ENCODE measurements at regions not wholly inside any gene's neighbourhood (a gene's known extent, or its start where the extent isn't known, plus 50 kb on each side); places are given as distances from the start of the nearest gene placed in this dataset.
"Not testable (repeated sequence)": the region's sequence is repeated elsewhere in the genome, so short reads cannot be mapped to it uniquely, and the experiment has no call there.

GRCh38 chr6:147651-148050 is 144.6 kb upstream of the DUSP22 start:
- H3K4me3 Mint-ChIP-seq (ENCODE audit: low read depth); H3K27me3 Mint-ChIP-seq (ENCODE audit: low read depth); H3K27ac Mint-ChIP-seq; H3K9me3 Mint-ChIP-seq; intact Hi-C loops (cut with micrococcal nuclease); DNase-seq (ENCODE audit: low spot score); H3K36me3 Mint-ChIP-seq (ENCODE audit: low read depth): not testable (repeated sequence)
- peaks cover 24% of the 10 kb centered on the region for H3K4me1 Mint-ChIP-seq (ENCODE audit: low read depth)

GRCh38 chr6:148051-148984 is 144.0 kb upstream of the DUSP22 start:
- H3K9me3 Mint-ChIP-seq; intact Hi-C loops (cut with micrococcal nuclease); H3K4me3 Mint-ChIP-seq (ENCODE audit: low read depth); H3K36me3 Mint-ChIP-seq (ENCODE audit: low read depth); H3K27ac Mint-ChIP-seq; H3K27me3 Mint-ChIP-seq (ENCODE audit: low read depth): not testable (repeated sequence)
- peak; percentile 84 for DNase-seq (ENCODE audit: low spot score)
- peaks cover 30% of the 10 kb centered on the region for H3K4me1 Mint-ChIP-seq (ENCODE audit: low read depth)

- H3K36me3 Mint-ChIP-seq (ENCODE audit: low read depth); H3K27ac Mint-ChIP-seq; intact Hi-C loops (cut with micrococcal nuclease); DNase-seq (ENCODE audit: low spot score); H3K4me3 Mint-ChIP-seq (ENCODE audit: low read depth); H3K9me3 Mint-ChIP-seq; H3K27me3 Mint-ChIP-seq (ENCODE audit: low read depth): not testable (repeated sequence)
- H3K4me1 Mint-ChIP-seq (ENCODE audit: low read depth): peaks cover 44% of the 10 kb centered on the region
These were observed 142.1 kb upstream of the DUSP22 start for GRCh38 chr6:150147-150546.

- DNase-seq (ENCODE audit: low spot score); intact Hi-C loops (cut with micrococcal nuclease); H3K27ac Mint-ChIP-seq; H3K27me3 Mint-ChIP-seq (ENCODE audit: low read depth); H3K36me3 Mint-ChIP-seq (ENCODE audit: low read depth); H3K4me3 Mint-ChIP-seq (ENCODE audit: low read depth); H3K9me3 Mint-ChIP-seq: not testable (repeated sequence)
- peaks cover 62% of the 10 kb centered on the region for H3K4me1 Mint-ChIP-seq (ENCODE audit: low read depth)
These were observed 139.9 kb upstream of the DUSP22 start for GRCh38 chr6:152436-152835.

- H3K9me3 Mint-ChIP-seq; H3K27ac Mint-ChIP-seq; H3K27me3 Mint-ChIP-seq (ENCODE audit: low read depth); H3K4me3 Mint-ChIP-seq (ENCODE audit: low read depth); H3K36me3 Mint-ChIP-seq (ENCODE audit: low read depth); intact Hi-C loops (cut with micrococcal nuclease); DNase-seq (ENCODE audit: low spot score): not testable (repeated sequence)
- H3K4me1 Mint-ChIP-seq (ENCODE audit: low read depth): peaks cover 62% of the 10 kb centered on the region
These were observed 139.3 kb upstream of the DUSP22 start for GRCh38 chr6:153026-153425.

- H3K36me3 Mint-ChIP-seq (ENCODE audit: low read depth); H3K9me3 Mint-ChIP-seq; H3K4me3 Mint-ChIP-seq (ENCODE audit: low read depth); DNase-seq (ENCODE audit: low spot score); intact Hi-C loops (cut with micrococcal nuclease): not testable (repeated sequence)
- peaks cover 15% of the 10 kb centered on the region for H3K27me3 Mint-ChIP-seq (ENCODE audit: low read depth)
- H3K4me1 Mint-ChIP-seq (ENCODE audit: low read depth): peaks cover 62% of the 10 kb centered on the region
- peak overlapping the region; percentile 38 for H3K27ac Mint-ChIP-seq
These were observed 138.4 kb upstream of the DUSP22 start for GRCh38 chr6:153867-154266.

- H3K4me3 Mint-ChIP-seq (ENCODE audit: low read depth); intact Hi-C loops (cut with micrococcal nuclease); H3K9me3 Mint-ChIP-seq; H3K36me3 Mint-ChIP-seq (ENCODE audit: low read depth); DNase-seq (ENCODE audit: low spot score): not testable (repeated sequence)
- peak overlapping the region; percentile 38 for H3K27ac Mint-ChIP-seq
- H3K27me3 Mint-ChIP-seq (ENCODE audit: low read depth): peaks cover 15% of the 10 kb centered on the region
- H3K4me1 Mint-ChIP-seq (ENCODE audit: low read depth): peaks cover 60% of the 10 kb centered on the region
These were observed 137.8 kb upstream of the DUSP22 start for GRCh38 chr6:154321-155092.

- intact Hi-C loops (cut with micrococcal nuclease): no loop called here
- no peak for DNase-seq (ENCODE audit: low spot score)
- Mint-ChIP-seq H3K27ac (no peak overlapping the region), H3K4me3 (ENCODE audit: low read depth) (no peak overlapping the region), H3K4me1 (ENCODE audit: low read depth) (peaks cover 49% of the 10 kb centered on the region), H3K36me3 (ENCODE audit: low read depth) (no peaks in the 10 kb centered on the region), H3K9me3 (no peaks in the 10 kb centered on the region), H3K27me3 (ENCODE audit: low read depth) (peaks cover 24% of the 10 kb centered on the region)
These were observed 136.3 kb upstream of the DUSP22 start for GRCh38 chr6:156010-156409.

- H3K4me3 Mint-ChIP-seq (ENCODE audit: low read depth); H3K9me3 Mint-ChIP-seq; H3K27ac Mint-ChIP-seq; H3K36me3 Mint-ChIP-seq (ENCODE audit: low read depth); intact Hi-C loops (cut with micrococcal nuclease): not testable (repeated sequence)
- DNase-seq (ENCODE audit: low spot score): peak; percentile 32
- Mint-ChIP-seq H3K4me1 (ENCODE audit: low read depth) (peaks cover 46% of the 10 kb centered on the region), H3K27me3 (ENCODE audit: low read depth) (peaks cover 27% of the 10 kb centered on the region)
These were observed 135.7 kb upstream of the DUSP22 start for GRCh38 chr6:156441-157140.

GRCh38 chr6:157176-157575 is 135.1 kb upstream of the DUSP22 start:
- H3K4me1 Mint-ChIP-seq (ENCODE audit: low read depth): peaks cover 41% of the 10 kb centered on the region
- H3K9me3 Mint-ChIP-seq; DNase-seq (ENCODE audit: low spot score); H3K36me3 Mint-ChIP-seq (ENCODE audit: low read depth); H3K27ac Mint-ChIP-seq; H3K4me3 Mint-ChIP-seq (ENCODE audit: low read depth); intact Hi-C loops (cut with micrococcal nuclease): not testable (repeated sequence)
- peaks cover 23% of the 10 kb centered on the region for H3K27me3 Mint-ChIP-seq (ENCODE audit: low read depth)

- H3K4me1 Mint-ChIP-seq (ENCODE audit: low read depth); H3K27ac Mint-ChIP-seq; H3K9me3 Mint-ChIP-seq; H3K36me3 Mint-ChIP-seq (ENCODE audit: low read depth); DNase-seq (ENCODE audit: low spot score); intact Hi-C loops (cut with micrococcal nuclease); H3K4me3 Mint-ChIP-seq (ENCODE audit: low read depth): not testable (repeated sequence)
- peaks cover 32% of the 10 kb centered on the region for H3K27me3 Mint-ChIP-seq (ENCODE audit: low read depth)
These were observed 130.6 kb upstream of the DUSP22 start for GRCh38 chr6:161657-162056.

GRCh38 chr6:164720-165119 is 127.6 kb upstream of the DUSP22 start:
- Mint-ChIP-seq H3K4me3 (ENCODE audit: low read depth) (no peak overlapping the region), H3K36me3 (ENCODE audit: low read depth) (no peaks in the 10 kb centered on the region), H3K27me3 (ENCODE audit: low read depth) (peaks cover 31% of the 10 kb centered on the region), H3K9me3 (no peaks in the 10 kb centered on the region), H3K27ac (no peak overlapping the region), H3K4me1 (ENCODE audit: low read depth) (no peaks in the 10 kb centered on the region)
- intact Hi-C loops (cut with micrococcal nuclease): no loop called here
- DNase-seq (ENCODE audit: low spot score): no peak
